Stimulated activated naive CD8-positive, alpha-beta T cell treated with anti-CD3 and anti-CD28 coated beads, Interleukin-15, Interleukin-2, amounts not matched to agents 100 U/mL and 50 U/mL, for 24 hours (primary cell): ENCODE measurements at regions not wholly inside any gene's neighbourhood (a gene's known extent, or its start where the extent isn't known, plus 50 kb on each side); places are given as distances from the start of the nearest gene placed in this dataset.

Experiments used
- ATAC-seq: fragments of 150-1000 bp; cut with Tn5 transposase; one replicate; pipeline ENCODE4 v1.10.0; 2021
- DNase-seq: peaks from one replicate; pipeline ENCODE4 v3.0.0; 2021

DNA sequence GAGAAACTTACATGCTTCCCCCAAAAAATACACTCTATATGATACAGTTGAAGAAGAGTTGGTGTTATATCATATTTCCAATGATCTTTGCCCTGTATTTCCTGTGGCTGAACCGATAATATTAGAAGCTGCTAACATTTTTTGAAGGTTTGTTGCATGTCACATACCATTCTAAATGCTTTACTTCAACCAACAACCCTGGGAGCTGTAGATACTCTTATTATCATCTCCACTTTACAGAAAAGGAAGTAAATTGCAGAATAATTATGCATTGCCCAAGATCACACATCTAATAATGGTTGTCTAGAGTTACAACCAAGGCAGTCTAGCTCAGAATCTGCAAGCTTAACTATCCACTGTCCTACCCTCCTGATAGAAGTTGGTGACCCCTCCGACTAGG is 182.8 kb downstream of the NUAK1 start:
- ATAC-seq (no peak), DNase-seq (no peak)

DNA sequence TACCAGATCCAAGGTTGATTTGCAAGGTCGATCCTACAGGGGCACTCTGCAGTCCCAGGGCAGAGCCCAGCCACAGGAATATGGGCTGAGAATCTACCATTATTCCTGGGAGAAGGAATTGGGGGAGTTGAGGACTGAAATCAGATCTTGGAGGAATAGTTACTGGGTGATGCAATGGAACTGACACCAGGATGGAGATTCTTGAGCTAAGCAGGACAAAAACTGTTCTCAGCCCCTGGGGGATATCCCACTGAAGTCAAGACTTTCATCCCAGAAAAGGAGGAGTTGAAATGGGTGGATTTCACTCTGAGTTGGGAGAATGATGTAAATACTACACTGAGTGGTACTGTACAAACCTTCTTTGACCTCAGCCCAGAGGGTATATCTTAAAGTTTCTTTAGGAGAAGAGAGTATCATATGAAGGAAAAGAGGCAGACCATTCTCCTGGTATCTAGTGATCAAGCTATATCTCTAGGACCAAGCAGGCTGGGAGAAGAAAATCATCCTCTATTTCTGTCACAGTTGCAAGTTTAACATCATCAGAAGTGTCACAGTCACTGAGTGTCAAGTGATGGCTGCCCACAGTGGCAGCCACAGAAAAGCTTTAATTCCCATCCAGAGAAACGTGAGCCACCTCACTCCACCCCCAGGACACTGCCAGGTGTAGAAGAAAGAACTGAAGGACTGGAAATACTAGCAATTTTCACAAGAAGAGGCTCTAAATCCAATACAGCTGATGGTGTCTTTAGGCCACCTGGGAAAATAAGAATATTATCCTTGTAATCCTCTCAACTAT is 181.9 kb downstream of the NUAK1 start:
- ATAC-seq, result no peak
- DNase-seq, result no peak

DNA sequence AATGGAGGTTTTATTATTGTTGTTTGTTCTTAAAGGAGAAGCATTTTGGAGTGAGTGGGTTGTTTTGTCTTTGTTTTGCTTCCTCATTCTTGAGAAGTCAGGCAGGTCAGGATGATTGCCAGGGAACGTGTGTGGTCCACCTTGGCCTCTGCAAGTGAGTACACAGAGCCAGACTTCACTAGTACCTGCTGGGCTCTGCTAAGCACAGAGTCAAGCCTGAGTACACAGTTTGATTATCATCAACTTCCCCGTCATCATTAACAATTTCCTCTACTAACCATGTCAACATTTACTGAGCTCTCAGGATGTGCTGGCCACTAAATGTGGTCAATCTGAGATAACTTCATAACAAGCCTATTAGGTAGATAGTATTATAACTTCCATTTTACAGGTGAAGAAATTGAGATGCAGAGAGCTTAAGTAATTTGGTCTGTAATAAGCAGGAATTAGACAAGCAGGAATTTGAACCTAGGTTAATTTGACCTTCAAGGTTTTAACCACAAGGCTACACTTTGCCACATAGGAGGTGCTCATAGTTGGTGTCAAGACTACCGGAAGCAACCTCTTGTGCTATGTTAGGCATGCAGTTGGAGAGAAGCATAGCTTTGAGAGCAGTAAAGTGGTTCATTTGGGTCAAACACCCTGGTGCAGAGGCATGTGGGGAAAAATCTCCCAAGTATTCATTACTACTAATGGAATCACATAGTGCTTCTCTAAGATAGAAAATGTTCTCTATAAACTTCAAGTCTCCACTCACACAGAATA is 178.3 kb downstream of the NUAK1 start:
- ATAC-seq (no peak), DNase-seq (no peak)

DNA sequence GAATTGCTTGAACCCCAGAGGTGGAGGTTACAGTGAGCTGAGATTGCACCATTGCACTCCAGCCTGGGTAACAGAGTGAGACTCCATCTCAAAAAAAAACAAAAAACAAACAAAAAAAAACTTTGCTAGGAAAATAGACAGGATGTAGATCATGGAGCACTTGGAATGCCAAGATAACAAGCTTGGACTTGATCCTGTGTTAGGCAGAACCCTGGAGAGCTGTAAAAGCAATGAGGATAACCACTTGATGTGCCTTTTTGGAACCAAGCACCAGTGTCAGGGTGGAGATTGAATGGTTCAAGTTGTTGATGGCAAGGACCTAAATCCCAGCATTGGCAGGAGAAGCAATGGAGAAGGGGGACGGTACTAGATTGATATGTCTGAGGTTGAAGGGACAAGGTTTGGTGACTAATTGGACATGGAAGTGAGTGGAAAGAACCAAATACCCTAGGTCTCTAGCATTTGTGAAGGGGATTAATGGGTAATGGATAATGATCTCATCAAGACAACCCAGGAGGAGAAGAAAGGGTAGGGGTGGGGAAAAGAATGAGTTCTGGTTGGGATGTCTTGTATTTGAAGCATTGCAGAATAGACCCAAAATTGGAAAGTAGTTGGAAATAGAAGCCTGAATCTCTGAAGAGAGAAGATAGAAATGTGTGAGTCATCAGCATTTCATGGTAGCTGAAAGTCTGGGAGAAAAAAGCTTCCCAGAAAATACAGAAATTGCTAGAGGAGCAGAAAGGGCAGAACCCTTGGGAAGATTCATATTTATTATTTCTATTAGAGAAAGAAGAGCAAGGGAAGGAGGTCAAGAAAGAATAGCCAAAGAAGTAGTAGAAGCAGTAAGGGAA is 176.7 kb downstream of the NUAK1 start:
- ATAC-seq (no peak), DNase-seq (no peak)

DNA sequence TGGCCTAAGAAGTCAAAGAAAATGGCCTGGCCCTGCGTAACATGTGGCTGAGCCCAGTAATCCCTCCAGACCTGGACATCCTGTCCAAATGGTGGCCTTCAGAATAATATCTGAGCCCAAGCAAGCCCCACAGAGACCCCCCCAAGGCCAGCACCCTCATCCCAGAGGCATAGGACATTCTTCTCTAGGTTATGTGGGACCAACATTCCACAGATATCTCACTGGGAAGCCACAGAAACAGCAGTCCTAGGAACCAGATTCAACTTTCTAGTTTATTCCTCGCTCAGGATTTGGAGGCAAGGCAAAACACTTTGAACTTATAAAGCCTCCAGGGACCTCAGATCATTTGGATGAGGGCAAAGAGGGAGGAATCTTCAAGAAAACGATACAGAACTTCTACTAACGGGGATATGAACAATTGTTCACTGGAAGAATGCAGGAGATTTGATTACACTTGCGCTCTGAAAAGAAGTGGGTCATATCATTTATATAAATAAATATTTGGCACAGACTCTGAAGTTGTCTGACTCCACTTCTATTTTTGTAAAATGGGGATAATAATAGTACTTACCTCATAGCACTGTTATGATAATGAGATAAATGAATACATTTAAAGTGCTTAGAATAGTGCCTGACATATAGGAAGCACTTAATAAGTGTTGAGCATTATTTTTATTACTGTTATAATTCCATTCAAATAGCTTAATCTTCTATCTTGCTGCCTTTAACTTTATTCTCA is 171.5 kb downstream of the NUAK1 start:
- ATAC-seq (no peak), DNase-seq (no peak)

DNA sequence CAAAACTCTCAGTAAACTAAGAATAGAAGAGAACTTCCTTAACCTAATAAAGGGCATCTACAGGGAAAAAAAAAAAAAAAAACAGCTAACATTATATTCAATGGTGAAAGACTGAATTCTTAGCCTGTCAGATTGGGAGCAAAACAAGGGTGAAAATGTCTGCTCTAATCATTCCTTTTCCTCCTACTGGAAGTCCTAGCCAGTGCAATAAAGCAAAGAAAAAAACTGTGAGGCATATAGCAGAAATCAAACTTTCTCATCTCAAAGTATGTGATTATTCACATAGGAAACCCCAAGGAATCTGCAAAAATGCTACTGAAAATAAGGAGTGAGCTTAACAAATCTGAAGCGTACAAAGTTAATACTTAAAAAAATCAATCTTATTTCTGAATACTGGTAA is 170.7 kb downstream of the NUAK1 start:
- no peak for ATAC-seq

DNA sequence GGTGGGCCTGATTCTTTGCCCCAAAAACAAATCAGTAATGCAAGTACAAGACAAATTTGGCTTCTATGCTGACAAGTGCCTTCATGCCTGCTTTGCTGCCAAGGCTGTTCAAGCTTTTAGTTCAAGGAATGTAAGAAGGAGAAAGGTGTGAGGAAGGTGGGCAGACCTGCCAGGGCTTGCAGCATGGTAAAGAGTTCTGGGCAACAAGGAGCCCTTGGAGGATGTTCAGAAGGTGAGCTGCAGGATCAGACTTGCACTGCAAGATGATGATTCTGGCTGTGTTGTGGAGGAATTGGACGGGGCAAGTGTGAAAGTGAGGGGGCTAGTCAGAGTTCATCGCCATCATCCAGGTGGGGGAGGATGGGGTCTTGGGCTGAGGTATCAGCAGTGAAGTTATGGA is 167.9 kb downstream of the NUAK1 start:
- DNase-seq (no peak), ATAC-seq (no peak)

More for the DNA sequence above, 170.7 kb downstream of the NUAK1 start:
- DNase-seq, result no peak

DNA sequence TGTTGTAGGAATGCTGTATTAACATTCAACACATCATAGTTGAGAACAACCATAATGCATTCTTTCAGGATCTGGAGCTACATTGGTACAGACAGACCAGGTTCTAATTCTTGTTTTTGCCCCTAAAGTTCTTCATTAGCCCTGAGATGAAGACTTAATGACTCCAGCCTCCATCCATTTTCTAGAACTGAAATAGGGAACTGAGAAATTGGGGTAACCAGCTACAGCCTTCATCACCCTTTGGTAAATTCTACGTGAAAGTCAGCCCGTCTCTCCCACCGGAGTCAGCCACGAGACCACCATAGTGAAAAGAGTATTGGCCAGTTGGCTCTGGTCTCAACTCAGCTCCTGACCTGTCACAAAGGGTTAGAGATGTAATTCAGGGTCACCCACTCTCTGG is 164.0 kb downstream of the NUAK1 start:
- ATAC-seq, result no peak
- no peak for DNase-seq

DNA sequence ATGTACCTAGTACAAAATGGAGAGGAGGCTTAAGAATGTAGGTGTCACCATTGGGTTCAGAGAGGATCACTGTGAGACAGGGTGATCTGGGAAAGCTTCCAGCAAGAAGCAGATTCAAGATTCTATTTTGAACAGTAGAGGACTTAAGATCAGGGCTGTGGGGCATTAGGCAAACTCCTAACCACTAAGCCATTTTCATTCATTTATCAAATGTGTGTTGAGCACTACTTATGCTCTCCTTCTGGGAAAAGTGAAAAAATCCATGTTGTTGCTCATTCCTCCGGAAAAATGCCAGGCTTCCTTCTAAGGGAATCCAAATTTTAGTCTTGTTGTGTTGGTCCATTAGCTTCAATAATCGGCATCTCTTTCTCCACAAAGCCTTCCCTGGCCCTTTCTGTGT is 163.4 kb downstream of the NUAK1 start:
- ATAC-seq (no peak), DNase-seq (no peak)

DNA sequence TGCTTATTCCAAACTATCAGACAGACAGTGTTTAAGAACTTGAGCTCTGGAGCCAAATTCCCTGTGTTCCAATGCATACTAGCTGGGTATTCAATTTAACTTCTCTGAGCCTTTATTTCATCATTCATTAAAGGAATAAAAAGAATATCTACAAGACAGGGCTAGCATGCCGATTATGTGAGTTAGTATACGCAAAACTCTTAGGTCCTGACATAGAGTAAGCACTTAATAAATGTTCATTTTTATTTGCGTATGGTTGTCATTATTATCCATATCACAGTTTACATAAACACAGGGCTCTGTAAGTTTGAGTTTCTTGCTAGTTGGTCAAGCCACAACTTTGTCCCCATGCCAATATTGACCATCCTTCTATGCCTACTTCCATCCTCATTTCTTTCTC is 161.5 kb downstream of the NUAK1 start:
- no peak for ATAC-seq

DNA sequence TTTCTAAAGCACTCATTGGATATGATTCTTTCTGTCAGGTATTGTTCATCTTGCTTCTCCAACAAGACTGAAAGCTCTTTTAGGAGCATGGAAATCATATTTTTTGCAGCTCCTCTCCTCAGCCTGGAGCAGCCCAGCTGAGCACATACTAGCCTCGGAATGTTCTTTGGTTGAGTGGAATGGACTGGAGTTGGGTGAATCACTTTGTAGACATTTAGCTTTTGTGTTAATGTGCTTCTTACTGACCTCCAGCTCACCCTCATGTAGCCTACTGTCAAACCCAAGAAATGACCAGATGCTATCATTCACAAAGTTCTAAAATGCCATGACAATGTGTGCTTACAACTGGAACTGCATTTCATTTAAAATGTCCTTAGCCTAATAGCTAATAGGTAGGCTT is 161.1 kb downstream of the NUAK1 start:
- DNase-seq, result no peak

More for the DNA sequence above, 161.5 kb downstream of the NUAK1 start:
- no peak for DNase-seq

DNA sequence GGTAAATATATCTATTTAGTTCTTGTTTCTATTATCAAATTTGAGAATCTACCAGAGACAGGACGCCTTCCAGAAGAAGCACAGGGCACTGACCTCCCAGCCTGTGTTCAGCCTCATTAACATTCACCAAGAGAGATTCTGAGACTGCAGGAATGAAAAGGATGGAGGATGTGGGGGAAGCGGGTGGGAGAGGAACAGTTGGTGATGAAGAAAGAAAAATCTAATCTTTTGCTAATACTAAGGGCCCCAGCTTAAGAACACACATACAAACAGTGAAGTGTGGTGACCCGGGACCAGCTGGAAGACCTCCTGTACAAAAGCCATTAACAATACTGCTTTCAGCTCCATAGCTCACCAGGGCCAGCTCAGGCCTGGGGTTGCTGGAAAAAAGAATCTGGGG is 160.5 kb downstream of the NUAK1 start:
- ATAC-seq, result no peak
- no peak for DNase-seq

More for the DNA sequence above, 161.1 kb downstream of the NUAK1 start:
- ATAC-seq, result no peak

DNA sequence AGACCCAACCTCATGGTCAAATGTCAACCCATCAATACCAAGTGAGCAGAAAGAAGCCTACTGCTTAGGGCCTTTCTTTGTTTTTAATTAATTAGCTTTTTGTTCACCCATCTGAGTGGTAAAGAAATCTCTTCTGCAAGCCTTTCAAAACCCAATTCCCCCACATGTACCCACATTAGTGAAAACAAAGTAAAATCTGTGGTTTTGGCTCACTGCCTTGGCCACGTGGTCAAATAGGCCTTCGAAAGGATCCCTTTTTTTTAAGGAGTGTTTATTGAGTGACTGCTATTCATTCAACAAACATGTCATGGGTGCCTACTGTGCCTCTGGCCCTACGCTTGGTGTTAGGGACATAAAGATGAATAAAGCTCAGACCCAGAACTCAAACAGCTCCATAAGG is 160.1 kb downstream of the NUAK1 start:
- DNase-seq, result no peak
- ATAC-seq, result no peak

DNA sequence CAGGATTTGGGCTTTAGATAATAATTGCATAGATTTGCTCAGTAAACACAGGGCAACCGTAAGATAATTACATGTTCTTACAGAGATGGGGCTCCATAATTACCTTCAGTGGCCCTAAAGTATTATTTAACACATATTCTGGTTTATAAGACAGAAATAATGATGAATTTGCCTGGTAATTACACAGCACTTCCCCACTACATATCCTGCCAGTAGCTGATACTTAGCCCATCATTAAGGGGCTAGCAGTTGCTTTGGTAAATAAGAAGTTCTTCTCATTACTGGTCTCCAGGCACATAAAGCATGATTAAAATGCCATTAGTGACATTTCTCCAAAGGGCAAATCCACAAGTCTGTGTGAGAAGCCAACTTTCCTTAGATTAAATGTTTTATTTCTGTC is 158.7 kb downstream of the NUAK1 start:
- DNase-seq (no peak), ATAC-seq (no peak)

DNA sequence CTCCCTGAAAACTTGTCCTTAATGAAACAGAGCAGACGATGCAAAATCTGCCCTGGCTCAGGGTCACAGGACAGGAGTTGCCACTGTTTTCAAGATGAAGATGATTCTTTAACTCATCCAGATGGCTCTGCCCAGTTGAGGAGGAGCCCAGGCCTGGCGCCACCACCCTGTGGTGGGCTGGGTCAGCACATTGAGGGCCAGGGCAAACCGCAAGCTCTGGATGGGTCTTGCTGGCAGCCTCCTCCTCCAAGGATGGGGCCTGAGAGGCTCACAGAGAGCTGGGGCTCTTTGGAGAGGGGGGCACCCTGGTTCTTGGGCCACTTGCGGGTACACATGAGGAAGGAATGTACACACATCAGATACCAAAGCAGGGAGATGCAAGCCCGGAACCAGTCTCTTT is 158.2 kb downstream of the NUAK1 start:
- ATAC-seq, result no peak
- no peak for DNase-seq

DNA sequence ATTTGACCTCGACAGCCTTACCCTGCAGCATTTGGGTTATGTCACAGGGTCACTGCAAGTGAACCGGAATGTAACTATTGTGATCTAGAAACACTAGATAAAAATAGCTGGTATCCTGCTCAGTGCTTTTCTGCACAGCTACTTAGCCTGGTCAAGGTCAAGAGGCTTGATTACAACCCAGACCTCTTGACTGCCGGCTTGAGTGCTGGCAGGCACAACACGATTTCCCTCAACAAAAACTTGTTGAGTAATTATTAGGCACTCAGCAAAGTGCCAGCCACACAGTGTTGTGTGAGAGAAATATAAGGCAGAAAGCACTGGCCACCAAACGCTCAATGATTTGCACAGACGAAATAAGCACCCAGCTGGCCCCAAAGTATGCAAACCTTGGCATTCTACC is 156.7 kb downstream of the NUAK1 start:
- ATAC-seq, result no peak
- DNase-seq, result no peak

DNA sequence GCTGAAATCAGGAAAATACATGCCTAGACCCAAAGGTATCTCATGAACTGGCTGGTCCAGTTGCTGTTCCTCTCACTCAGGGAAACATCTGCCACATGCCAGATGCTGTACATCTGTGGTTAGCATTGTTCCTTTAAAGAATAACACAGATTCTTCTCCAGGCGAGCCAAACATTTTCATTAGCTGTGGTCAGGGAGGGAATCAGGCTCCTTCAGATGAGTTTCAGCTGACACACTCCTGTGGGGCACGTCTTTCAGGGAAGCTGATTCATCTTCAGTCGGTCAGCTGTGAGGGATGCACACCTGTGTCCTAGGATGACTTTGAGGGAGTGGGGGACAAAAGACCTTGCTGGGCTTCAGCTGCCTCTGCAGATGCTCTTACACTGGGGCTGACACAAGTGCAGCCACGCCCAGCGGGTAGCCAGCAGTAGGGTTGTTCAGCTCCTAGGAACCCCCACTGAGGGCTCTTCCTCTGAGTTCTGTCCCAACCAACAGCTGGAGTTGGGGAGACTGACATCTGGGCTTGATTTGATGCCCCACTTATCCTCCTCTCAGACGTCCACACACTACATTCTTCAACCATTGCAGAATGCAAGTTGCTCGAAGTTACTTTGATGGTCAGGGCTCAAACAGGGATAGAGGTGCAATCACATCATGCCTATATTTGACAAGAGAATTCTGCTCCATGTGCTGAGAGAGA is 155.0 kb downstream of the NUAK1 start:
- DNase-seq, result no peak

DNA sequence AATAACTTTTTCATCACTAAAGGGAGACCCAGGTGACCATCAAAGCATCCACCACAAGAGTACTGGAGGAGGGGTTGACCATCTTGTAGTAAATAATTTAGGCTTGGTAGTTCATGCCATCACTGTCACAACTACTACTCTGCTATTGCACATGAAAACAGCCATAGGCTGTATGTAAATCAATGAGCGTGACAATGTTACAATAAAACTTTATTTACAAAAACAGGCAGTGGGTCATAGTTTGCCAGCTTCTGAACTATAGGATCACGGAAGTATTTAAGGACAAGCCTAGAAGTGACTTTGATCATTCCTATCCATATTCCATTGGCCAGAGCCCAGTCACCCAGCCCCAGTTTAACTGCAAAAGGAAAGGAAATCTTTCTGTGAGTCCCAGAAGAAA is 153.4 kb downstream of the NUAK1 start:
- DNase-seq (no peak), ATAC-seq (no peak)

More for the DNA sequence above, 155.0 kb downstream of the NUAK1 start:
- ATAC-seq, result no peak

DNA sequence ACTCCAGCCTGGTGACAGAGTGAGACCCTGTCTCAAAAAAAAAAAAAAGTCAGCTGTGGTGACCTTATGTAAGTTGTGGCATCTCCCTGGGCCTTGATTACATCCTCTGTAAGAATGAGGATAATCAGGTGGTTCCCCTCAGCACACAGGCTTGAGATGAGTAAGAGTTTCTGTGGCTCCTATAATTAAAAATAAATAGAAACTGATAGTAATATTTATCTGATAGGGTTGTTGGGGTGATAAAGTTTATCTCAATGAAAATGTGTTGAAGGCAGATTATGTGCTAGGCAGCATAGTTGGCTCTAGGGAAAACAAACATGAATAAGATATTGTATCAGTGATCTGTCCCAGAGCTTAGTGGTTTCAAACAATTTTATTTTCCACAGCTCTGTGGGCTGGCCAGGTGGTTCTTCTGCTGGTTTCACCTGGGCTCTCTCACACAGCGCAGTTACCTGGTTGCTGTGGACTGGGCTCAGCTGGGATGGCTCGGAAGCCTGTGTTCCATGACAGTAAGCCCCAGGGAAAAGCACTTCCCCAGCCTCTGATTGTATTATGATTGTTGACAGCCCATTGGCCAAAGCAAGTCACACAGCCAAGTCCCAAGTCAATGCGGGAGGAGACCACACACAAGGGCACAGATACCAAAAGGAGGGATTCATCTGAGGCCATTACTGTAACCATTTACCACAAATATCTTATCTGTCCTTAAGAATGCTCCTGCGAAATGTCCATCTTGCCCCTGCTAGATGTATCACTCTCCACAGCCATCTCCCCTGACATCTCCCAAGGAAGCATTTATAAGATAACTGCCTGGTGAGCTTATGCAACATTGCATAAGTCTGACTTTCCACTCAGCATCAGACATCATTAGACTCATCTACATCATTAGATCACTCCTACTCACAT is 151.7 kb downstream of the NUAK1 start:
- DNase-seq, result no peak

DNA sequence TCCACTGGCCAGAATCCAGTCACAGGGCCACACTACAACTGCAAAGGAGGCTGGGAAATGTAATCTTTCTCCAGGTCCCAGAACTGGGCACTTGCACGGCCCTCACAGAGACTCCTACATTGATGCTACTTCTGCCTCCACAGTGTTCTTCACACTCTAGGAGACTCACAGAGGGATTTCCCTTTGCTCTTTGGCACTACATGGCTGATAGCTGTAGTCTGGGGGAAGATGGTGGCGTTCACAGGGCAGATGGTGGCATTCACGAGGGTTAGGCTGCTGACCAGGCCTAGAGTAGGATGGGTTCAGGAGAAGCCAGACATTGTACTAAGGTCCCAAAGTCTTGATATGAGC is 151.1 kb downstream of the NUAK1 start:
- ATAC-seq (no peak), DNase-seq (no peak)

More for the DNA sequence above, 151.7 kb downstream of the NUAK1 start:
- no peak for ATAC-seq
